Upper lobe of right lung (tissue), 1 donor: ENCODE measurements at regions not wholly inside any gene's neighbourhood (a gene's known extent, or its start where the extent isn't known, plus 50 kb on each side); places are given as distances from the start of the nearest gene placed in this dataset.

Experiments
- ATAC-seq: fragments of 200-7000 bp; cut with Tn5 transposase; one replicate; pipeline ENCODE4 v1.9.1; 2020; ENCODE audit warnings: mild to moderate bottlenecking, moderate library complexity
- DNase-seq: peaks from one replicate; pipeline ENCODE4 v3.0.0-alpha.2; 2020
- H3K27ac ChIP-seq: fragments of 200-600 bp; one replicate; pipeline ENCODE4 v1.8.0; 2022
- H3K27me3 ChIP-seq: fragments of 200-600 bp; one replicate; pipeline ENCODE4 v1.8.0; 2022; ENCODE audit warnings: mild to moderate bottlenecking
- H3K36me3 ChIP-seq: fragments of 200-600 bp; one replicate; pipeline ENCODE4 v1.8.0; 2022
- H3K4me1 ChIP-seq: fragments of 200-600 bp; one replicate; pipeline ENCODE4 v1.8.0; 2022
- H3K4me3 ChIP-seq: fragments of 200-600 bp; one replicate; pipeline ENCODE4 v1.8.0; 2022; ENCODE audit warnings: mild to moderate bottlenecking
- H3K9me3 ChIP-seq: fragments of 200-600 bp; one replicate; pipeline ENCODE4 v1.8.0; 2022
- CTCF ChIP-seq: fragments of 200-600 bp; IDR thresholded peaks from one replicate; pipeline ENCODE4 v1.8.0; 2022; ENCODE audit warnings: antibody characterized with exemption
- intact Hi-C: fragments of 100-400 bp; cut with DNase I; formaldehyde crosslinking; loops from one replicate; pipeline ENCODE4 v1.11.0; 2022
- donor health status: DM: no; HTN: yes; CAD: no; lungs with severe emphysema.

DNA sequence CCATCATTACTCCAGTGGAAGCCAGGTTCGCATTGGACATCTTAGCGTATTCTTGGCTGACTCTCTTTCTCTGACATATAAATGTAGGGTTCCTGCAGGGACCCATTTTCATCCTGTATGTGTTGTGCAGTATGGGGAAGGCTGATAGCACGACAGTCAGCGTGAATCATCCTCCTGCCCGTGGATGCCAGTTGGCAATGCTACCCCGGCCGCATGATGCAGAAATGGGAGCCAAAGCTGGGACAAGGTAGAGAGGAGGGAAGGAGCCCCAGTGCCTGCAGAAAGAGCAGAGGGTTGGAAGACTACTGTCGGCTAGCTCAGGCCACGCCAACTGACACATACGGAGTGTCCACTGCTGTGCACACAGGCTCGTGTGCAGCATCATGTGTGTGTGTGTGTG is 251.6 kb downstream of the SKAP2 start:
- no peak for TF ChIP-seq CTCF
- no peak overlapping the region for H3K27ac ChIP-seq
- no peaks in the 10 kb centered on the region for H3K36me3 ChIP-seq
- DNase-seq (no peak), ATAC-seq (no peak)
- intact Hi-C loops: no loop called here
- H3K4me3 ChIP-seq: no peak overlapping the region
- no peaks in the 10 kb centered on the region for H3K9me3 ChIP-seq
- H3K27me3 ChIP-seq: no peaks in the 10 kb centered on the region
- H3K4me1 ChIP-seq: no peaks in the 10 kb centered on the region

DNA sequence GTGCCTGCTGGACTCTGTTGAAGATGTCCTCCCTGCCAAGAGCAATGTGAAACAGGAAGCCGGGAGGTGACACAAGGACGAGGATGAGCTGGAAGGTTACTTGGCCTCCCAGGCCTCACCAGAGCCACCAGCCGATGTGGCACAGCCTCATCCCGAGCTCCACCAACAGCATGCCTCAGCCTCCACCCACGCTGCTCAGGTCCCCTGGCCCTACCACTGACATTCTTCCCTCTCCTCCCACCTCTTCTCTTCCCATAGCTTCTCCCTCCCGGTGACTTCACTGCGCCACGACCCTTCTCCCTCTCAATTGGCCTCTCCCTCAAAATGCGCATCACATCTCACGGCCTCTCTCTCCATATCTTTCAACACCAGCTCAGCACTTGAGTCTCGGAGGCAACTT is 249.9 kb downstream of the SKAP2 start:
- intact Hi-C loops: no loop called here
- TF ChIP-seq CTCF: no peak
- H3K27ac ChIP-seq: no peak overlapping the region
- H3K27me3 ChIP-seq: no peaks in the 10 kb centered on the region
- no peak for DNase-seq
- H3K4me1 ChIP-seq: no peaks in the 10 kb centered on the region
- H3K4me3 ChIP-seq: no peak overlapping the region
- H3K36me3 ChIP-seq: no peaks in the 10 kb centered on the region
- ATAC-seq: no peak
- H3K9me3 ChIP-seq: no peaks in the 10 kb centered on the region

GRCh38 chr7:26616235-26616634 is 248.2 kb downstream of the SKAP2 start:
- Histone ChIP-seq H3K27me3 (no peaks in the 10 kb centered on the region), H3K27ac (no peak overlapping the region), H3K4me3 (no peak overlapping the region), H3K36me3 (no peaks in the 10 kb centered on the region), H3K4me1 (no peaks in the 10 kb centered on the region), H3K9me3 (no peaks in the 10 kb centered on the region)
- ATAC-seq (no peak), DNase-seq (no peak)
- intact Hi-C loops: no loop called here
- TF ChIP-seq CTCF: no peak

GRCh38 chr7:26617066-26617465 is 247.3 kb downstream of the SKAP2 start:
- Histone ChIP-seq H3K4me3 (no peak overlapping the region), H3K27me3 (no peaks in the 10 kb centered on the region), H3K27ac (no peak overlapping the region), H3K36me3 (no peaks in the 10 kb centered on the region), H3K4me1 (no peaks in the 10 kb centered on the region), H3K9me3 (no peaks in the 10 kb centered on the region)
- DNase-seq: no peak
- no peak for TF ChIP-seq CTCF
- intact Hi-C loops: no loop called here
- no peak for ATAC-seq
